ENCODE measurements at regions not wholly inside any gene's neighbourhood (a gene's known extent, or its start where the extent isn't known, plus 50 kb on each side); places are given as distances from the start of the nearest gene placed in this dataset.

GRCh38 chr13:73129023-73129422, 70.2 kb downstream of the KLF5 start:
- TF ChIP-seq CTCF (conservative IDR thresholded peaks at IDR 0.05; ENCODE audit: low read depth, low read length) (no peak), USF2 (IDR thresholded peaks at IDR 0.05; ENCODE audit: low read depth, low read length) (no peak), POLR2A (IDR thresholded peaks at IDR 0.05; ENCODE audit: low read depth, low read length) (no peak), MXI1 (IDR thresholded peaks at IDR 0.05; ENCODE audit: borderline replicate concordance, low read depth, low read length) (no peak), CEBPB (IDR thresholded peaks at IDR 0.05; ENCODE audit: low read depth, low read length) (no peak), BHLHE40 (IDR thresholded peaks at IDR 0.05; ENCODE audit: low read depth, low read length) (no peak), RCOR1 (IDR thresholded peaks at IDR 0.05; ENCODE audit: insufficient replicate concordance, low read length) (no peak)
